Naive thymus-derived CD4-positive, alpha-beta T cell (primary cell): ENCODE measurements at regions not wholly inside any gene's neighbourhood (a gene's known extent, or its start where the extent isn't known, plus 50 kb on each side); places are given as distances from the start of the nearest gene placed in this dataset.
"Not testable (repeated sequence)": the region's sequence is repeated elsewhere in the genome, so short reads cannot be mapped to it uniquely, and the experiment has no call there.

Source experiments
- ATAC-seq: fragments of 150-1000 bp; cut with Tn5 transposase; 2 replicates; pipeline ENCODE4 v1.10.0; 2021; ENCODE audit warnings: mild to moderate bottlenecking, moderate library complexity
- CTCF ChIA-PET: fragments of 350-600 bp; sonication (Branson Sonifier 250); formaldehyde crosslinking; loops from one replicate; lab custom pipeline; 2021; ENCODE audit warnings: antibody characterized with exemption; lab: Charles Lee
- POLR2A ChIA-PET: fragments of 350-600 bp; sonication (Branson Sonifier 250); formaldehyde crosslinking; loops from one replicate; lab custom pipeline; 2021; ENCODE audit warnings: antibody characterized with exemption, inconsistent platforms; lab: Charles Lee
- DNase-seq, 9 donors: peaks; one replicate each; pipeline versions ENCODE4 v3.0.0 to v3.0.0-alpha.2; 2020 to 2022; ENCODE audit warnings: mixed read lengths in 1 of 9
- H3K27ac ChIP-seq: one replicate; pipeline ENCODE4 v1.7.0; 2013; ENCODE audit warnings: mild to moderate bottlenecking, low read depth, low read length, moderate library complexity
- H3K27me3 ChIP-seq, 2 donors: one replicate each; pipeline ENCODE4 v1.7.0; 2013; ENCODE audit warnings: low read length in 2 of 2, mild to moderate bottlenecking in 2 of 2, moderate library complexity in 2 of 2; ENCODE audit not compliant: control insufficient read depth in 2 of 2, insufficient read depth in 2 of 2
- H3K36me3 ChIP-seq, 3 experiments: 1 replicate in 2 of 3; 2 replicates in 1 of 3; pipeline ENCODE4 v1.7.0; 2013; ENCODE audit warnings: low read length in 3 of 3, mild to moderate bottlenecking in 3 of 3, moderate library complexity in 1 of 3; ENCODE audit not compliant: insufficient read depth in 3 of 3, control insufficient read depth in 2 of 3
- H3K4me1 ChIP-seq, 2 donors: one replicate each; pipeline ENCODE4 v1.7.0; 2013; ENCODE audit warnings: low read length in 2 of 2, mild to moderate bottlenecking in 2 of 2, moderate library complexity in 1 of 2; ENCODE audit not compliant: control insufficient read depth in 2 of 2, insufficient read depth in 2 of 2
- H3K4me3 ChIP-seq: 2 replicates; pipeline ENCODE4 v1.7.0; 2013; ENCODE audit warnings: mild to moderate bottlenecking, low read length
- H3K9me3 ChIP-seq, 3 experiments: 1 replicate in 2 of 3; 2 replicates in 1 of 3; pipeline ENCODE4 v1.7.0; 2013; ENCODE audit warnings: low read length in 3 of 3; ENCODE audit not compliant: control insufficient read depth in 2 of 3
- H3K27ac Mint-ChIP-seq, 9 donors: one replicate each; pipeline ENCODE4 v1.8.0; 2020 to 2022; ENCODE audit warnings: mixed read lengths in 9 of 9, mild to moderate bottlenecking in 8 of 9, moderate library complexity in 5 of 9, inconsistent platforms in 2 of 9
- H3K27me3 Mint-ChIP-seq, 5 donors: one replicate each; pipeline ENCODE4 v1.8.0; 2021 to 2022; ENCODE audit warnings: mixed read lengths in 5 of 5, mild to moderate bottlenecking in 1 of 5
- H3K36me3 Mint-ChIP-seq, 5 donors: one replicate each; pipeline ENCODE4 v1.8.0; 2020 to 2022; ENCODE audit warnings: mixed read lengths in 5 of 5, mild to moderate bottlenecking in 3 of 5, inconsistent platforms in 1 of 5
- H3K4me1 Mint-ChIP-seq, 7 donors: one replicate each; pipeline ENCODE4 v1.8.0; 2020 to 2022; ENCODE audit warnings: mixed read lengths in 7 of 7, mild to moderate bottlenecking in 3 of 7, inconsistent platforms in 1 of 7
- H3K4me3 Mint-ChIP-seq, 10 donors: one replicate each; pipeline ENCODE4 v1.8.0; 2020 to 2022; ENCODE audit warnings: mild to moderate bottlenecking in 10 of 10, mixed read lengths in 10 of 10, moderate library complexity in 6 of 10, inconsistent platforms in 2 of 10
- H3K9me3 Mint-ChIP-seq, 11 donors: one replicate each; pipeline ENCODE4 v1.8.0; 2020 to 2022; ENCODE audit warnings: mixed read lengths in 11 of 11, mild to moderate bottlenecking in 4 of 11, inconsistent platforms in 1 of 11, moderate library complexity in 1 of 11
- intact Hi-C, 2 donors: fragments of 100-400 bp; cut with micrococcal nuclease; formaldehyde crosslinking; loops; one replicate each; pipeline ENCODE4 v1.15.1; 2023

DNA sequence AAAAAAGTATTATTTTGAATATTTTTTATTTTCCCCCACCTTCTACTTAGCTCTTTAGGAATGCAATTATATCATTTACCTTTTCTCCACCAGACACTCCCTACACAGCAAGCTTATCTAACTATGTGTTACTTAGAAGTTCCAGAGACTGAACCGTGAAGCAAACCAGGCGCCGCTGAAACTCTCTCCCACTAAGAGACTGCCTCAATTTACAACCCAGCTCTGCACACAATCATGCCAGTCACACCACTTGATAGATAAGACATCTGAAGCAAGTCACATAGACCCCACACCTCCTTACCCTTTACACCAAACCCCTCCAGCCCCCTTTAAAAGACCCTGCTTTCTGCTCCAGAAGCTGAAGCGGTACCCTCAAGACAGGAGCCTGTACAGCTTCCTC lies 245.5 kb downstream of the S1PR1 start:
- POLR2A ChIA-PET: no interaction called here
- no peaks in the 10 kb centered on the region for H3K4me1 Mint-ChIP-seq
- ATAC-seq (no peak), DNase-seq (no peak)
- Histone ChIP-seq H3K27me3 (no peaks in the 10 kb centered on the region), H3K4me1 (no peaks in the 10 kb centered on the region), H3K9me3 (no peaks in the 10 kb centered on the region), H3K36me3 (no peaks in the 10 kb centered on the region), H3K27ac (no peak overlapping the region), H3K4me3 (no peak overlapping the region)
- H3K9me3 Mint-ChIP-seq: peaks cover 0 to 3% (median 0%) of the 10 kb centered on the region in 11 donors
- CTCF ChIA-PET: interaction anchor here (1.7 kb wide), 1 partner anchor 17 kb away, joined by 3 read pairs; no protein-coding TSS in a partner anchor
- intact Hi-C loops: no loop called here
- H3K4me3 Mint-ChIP-seq: no peak overlapping the region
- H3K27ac Mint-ChIP-seq: no peak overlapping the region
- no peaks in the 10 kb centered on the region for H3K36me3 Mint-ChIP-seq
- peaks cover 0 to 14% (median 0%) of the 10 kb centered on the region in 5 donors for H3K27me3 Mint-ChIP-seq

DNA sequence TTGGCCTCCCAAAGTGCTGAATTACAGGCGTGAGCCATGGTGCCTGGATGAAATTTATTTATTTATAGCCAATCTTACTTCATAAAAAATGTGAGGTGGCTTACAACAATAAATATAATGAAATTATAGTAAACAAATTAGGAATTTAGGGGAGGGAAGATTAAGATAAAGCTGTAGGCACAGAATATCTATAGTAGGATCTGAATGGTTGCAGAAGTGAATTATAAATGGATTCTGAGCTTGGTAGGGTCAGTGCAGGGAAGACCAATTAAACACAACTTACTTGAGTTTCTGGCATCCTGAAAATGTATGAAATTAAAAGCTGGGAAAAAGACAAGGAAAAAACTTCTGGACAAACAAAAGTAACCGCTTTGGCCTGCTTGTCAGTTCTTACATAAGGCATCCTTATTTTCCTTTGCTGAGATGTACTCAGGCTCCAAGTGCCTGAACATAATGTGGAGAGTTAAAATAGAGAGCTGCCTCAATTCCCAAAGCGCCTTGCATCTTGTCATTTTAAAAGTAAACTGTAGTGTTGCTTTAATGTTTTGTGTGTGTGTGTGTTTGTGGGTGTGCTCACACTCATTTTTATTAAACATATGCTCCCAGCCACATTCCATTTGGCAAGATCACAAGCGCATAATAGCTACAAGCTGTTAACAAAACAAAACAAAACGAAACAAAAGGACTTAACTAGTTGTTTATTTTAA lies 247.3 kb downstream of the S1PR1 start:
- Mint-ChIP-seq H3K9me3 (peaks cover 0 to 3% (median 0%) of the 10 kb centered on the region in 11 donors), H3K27me3 (peaks cover 0 to 19% (median 0%) of the 10 kb centered on the region in 5 donors), H3K27ac (no peak overlapping the region), H3K4me1 (no peaks in the 10 kb centered on the region), H3K36me3 (no peaks in the 10 kb centered on the region), H3K4me3 (no peak overlapping the region)
- DNase-seq: no peak
- H3K4me1 ChIP-seq: no peaks in the 10 kb centered on the region
- no peak overlapping the region for H3K27ac ChIP-seq
- intact Hi-C loops: no loop called here
- CTCF ChIA-PET: interaction anchor here (0.8 kb wide), 1 partner anchor 22 kb away, joined by 3 read pairs; no protein-coding TSS in a partner anchor
- no peaks in the 10 kb centered on the region for H3K27me3 ChIP-seq
- no peak for ATAC-seq
- no peaks in the 10 kb centered on the region for H3K9me3 ChIP-seq
- POLR2A ChIA-PET: no interaction called here
- H3K4me3 ChIP-seq: no peak overlapping the region
- H3K36me3 ChIP-seq: no peaks in the 10 kb centered on the region

DNA sequence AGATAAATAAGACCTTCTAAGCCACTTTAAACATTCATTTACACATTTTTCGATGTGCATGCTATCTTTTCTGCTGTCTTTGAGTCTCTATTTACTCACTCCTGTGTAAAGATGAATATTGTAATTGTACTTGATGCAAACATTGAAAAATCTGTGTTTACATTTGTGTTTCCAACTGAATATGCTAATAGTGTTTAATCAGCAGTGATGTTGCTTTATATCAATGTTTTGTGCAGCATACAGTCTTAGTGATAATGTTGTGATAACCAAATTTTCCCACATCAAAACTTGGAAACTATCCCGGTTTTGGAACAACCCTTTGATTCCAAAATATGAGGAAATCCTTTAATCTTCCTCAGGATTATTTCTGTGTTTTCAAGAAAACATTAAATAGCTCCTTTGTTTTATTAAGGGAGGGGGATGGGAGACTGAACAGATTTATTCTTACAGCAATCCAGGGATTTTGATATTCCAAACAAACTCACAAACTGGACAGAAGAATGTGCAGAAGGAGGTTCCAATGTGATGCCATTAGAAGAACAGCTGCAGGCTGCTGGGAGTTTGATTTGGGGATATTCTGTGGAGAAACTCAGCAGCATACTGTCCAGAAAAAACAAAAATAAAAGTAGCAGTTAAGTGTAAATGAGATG lies 248.0 kb downstream of the S1PR1 start:
- H3K27ac Mint-ChIP-seq: no peak overlapping the region

DNA sequence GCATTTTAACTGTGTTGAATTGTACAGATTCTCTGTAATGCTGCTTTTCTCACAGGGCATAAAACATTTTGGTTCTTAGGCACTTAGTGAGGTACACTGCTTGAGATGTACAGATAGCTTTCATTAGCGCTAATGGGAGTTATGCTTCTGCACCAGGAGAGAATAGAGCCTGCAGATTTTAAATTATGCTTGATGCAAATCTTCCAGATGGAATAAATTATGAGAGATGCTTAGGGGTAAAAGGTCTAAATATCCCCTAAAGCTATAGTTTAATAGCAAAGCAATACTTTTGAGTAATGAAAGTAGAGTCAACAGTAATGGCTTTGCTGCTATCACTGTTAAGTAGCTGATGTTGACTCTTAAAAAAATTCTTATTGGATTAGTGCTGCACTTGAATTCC lies 248.9 kb downstream of the S1PR1 start:
- no peaks in the 10 kb centered on the region for H3K27me3 ChIP-seq
- DNase-seq (no peak), ATAC-seq (no peak)
- H3K27me3 Mint-ChIP-seq: peaks cover 0 to 23% (median 0%) of the 10 kb centered on the region in 5 donors
- intact Hi-C loops: no loop called here
- no peaks in the 10 kb centered on the region for H3K4me1 Mint-ChIP-seq
- H3K36me3 ChIP-seq: no peaks in the 10 kb centered on the region
- H3K4me3 ChIP-seq: no peak overlapping the region
- H3K4me3 Mint-ChIP-seq: no peak overlapping the region
- no peak overlapping the region for H3K27ac ChIP-seq
- POLR2A ChIA-PET: no interaction called here
- peaks cover 0 to 4% (median 0%) of the 10 kb centered on the region in 5 donors for H3K36me3 Mint-ChIP-seq
- CTCF ChIA-PET: no interaction called here
- H3K27ac Mint-ChIP-seq: no peak overlapping the region
- no peaks in the 10 kb centered on the region for H3K4me1 ChIP-seq
- peaks cover 0 to 14% (median 7%) of the 10 kb centered on the region in 11 donors for H3K9me3 Mint-ChIP-seq
- no peaks in the 10 kb centered on the region for H3K9me3 ChIP-seq

More for the DNA sequence above, 248.0 kb downstream of the S1PR1 start:
- Mint-ChIP-seq H3K4me1 (no peaks in the 10 kb centered on the region), H3K4me3 (no peak overlapping the region), H3K36me3 (no peaks in the 10 kb centered on the region), H3K9me3 (peaks cover 0 to 7% (median 4%) of the 10 kb centered on the region in 11 donors), H3K27me3 (peaks cover 0 to 19% (median 0%) of the 10 kb centered on the region in 5 donors)
- ChIA-PET CTCF (no interaction called here), POLR2A (no interaction called here)
- no peaks in the 10 kb centered on the region for H3K27me3 ChIP-seq
- H3K9me3 ChIP-seq: no peaks in the 10 kb centered on the region
- DNase-seq: no peak
- no peak overlapping the region for H3K4me3 ChIP-seq
- no peaks in the 10 kb centered on the region for H3K4me1 ChIP-seq
- intact Hi-C loops: no loop called here
- no peak for ATAC-seq
- H3K36me3 ChIP-seq: no peaks in the 10 kb centered on the region
- no peak overlapping the region for H3K27ac ChIP-seq

DNA sequence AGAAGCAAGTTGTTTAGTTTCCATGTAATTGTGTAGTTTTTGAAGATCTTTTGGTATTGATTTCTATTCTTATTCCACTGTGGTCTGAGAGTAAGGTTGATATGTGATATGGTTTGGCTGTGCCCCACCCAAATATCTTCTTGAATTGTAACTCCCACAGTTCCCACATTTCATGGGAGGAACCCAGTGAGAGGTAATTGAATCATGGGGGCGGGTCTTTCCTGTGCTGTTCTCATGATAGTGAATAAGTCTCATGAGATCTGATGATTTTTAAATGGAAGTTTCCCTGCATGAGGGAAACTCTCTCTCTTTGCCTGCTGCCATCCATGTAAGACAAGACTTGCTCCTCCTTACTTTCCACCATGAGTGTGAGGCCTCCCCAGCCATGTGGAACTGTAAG lies 255.3 kb downstream of the S1PR1 start:
- DNase-seq, H3K4me3 Mint-ChIP-seq, intact Hi-C loops: not testable (repeated sequence)

DNA sequence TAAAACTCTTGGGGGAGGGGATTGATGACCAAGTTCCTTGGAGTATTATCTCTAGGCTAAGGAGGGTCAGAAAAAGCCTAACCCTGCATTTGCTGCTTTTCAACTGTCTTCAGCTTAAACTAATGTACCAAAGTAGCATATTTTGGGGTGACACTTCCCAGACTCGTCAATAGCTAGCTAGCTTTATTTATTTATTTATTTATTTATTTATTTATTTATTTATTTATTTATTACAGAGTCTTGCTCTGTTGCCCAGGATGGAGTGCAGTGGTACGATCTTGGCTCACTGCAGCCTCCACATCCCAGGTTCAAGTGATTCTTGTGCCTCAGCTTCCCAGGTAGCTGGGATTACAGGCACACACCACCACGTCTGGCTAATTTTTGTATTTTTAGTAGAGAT lies 257.1 kb downstream of the S1PR1 start:
- not testable (repeated sequence) for H3K36me3 Mint-ChIP-seq

More for the DNA sequence above, 255.3 kb downstream of the S1PR1 start:
- H3K4me1 Mint-ChIP-seq, POLR2A ChIA-PET, H3K4me3 ChIP-seq, H3K27me3 ChIP-seq, H3K9me3 ChIP-seq, H3K27ac Mint-ChIP-seq, H3K36me3 ChIP-seq, H3K27ac ChIP-seq, H3K36me3 Mint-ChIP-seq, ATAC-seq, H3K4me1 ChIP-seq, CTCF ChIA-PET: not testable (repeated sequence)
- Mint-ChIP-seq H3K27me3 (peaks cover 0 to 20% (median 5%) of the 10 kb centered on the region in 5 donors), H3K9me3 (peaks cover 2 to 25% (median 9%) of the 10 kb centered on the region in 11 donors)

More for the DNA sequence above, 257.1 kb downstream of the S1PR1 start:
- DNase-seq, H3K4me3 ChIP-seq, H3K27me3 ChIP-seq, intact Hi-C loops, H3K4me1 ChIP-seq, H3K27ac ChIP-seq, CTCF ChIA-PET, H3K4me3 Mint-ChIP-seq, ATAC-seq, POLR2A ChIA-PET, H3K27ac Mint-ChIP-seq, H3K9me3 ChIP-seq, H3K4me1 Mint-ChIP-seq, H3K36me3 ChIP-seq: not testable (repeated sequence)
- Mint-ChIP-seq H3K9me3 (peaks cover 2 to 25% (median 7%) of the 10 kb centered on the region in 11 donors), H3K27me3 (peaks cover 0 to 19% (median 5%) of the 10 kb centered on the region in 5 donors)
